HG03521 (cell line): ENCODE measurements at regions not wholly inside any gene's neighbourhood (a gene's known extent, or its start where the extent isn't known, plus 50 kb on each side); places are given as distances from the start of the nearest gene placed in this dataset.

Experiments used
- ATAC-seq: cut with Tn5 transposase; IDR thresholded peaks from one replicate; pipeline ENCODE4 v1.9.1; 2021; ENCODE audit warnings: mild to moderate bottlenecking, moderate library complexity; ENCODE audit not compliant: unreplicated experiment

DNA sequence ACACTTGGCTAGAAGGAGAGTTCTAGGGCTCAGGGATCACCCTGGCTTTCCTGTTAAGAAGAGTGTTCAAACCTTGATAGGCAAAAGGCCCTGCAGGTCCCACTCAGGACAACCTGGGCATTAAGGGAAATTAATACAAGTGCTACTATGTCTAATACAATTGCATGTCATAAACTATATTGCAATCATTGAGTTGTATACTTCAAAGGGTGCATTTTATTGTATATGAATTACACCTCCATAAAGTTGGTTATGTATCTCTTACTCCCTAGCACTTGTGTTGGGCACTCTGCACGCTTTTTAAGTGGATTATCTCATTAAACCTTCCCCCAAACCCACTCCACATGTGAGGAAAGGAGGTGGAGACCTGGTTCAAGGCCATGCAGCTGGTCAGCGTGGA lies 172.1 kb upstream of the GLI2 start:
- no peak for ATAC-seq

DNA sequence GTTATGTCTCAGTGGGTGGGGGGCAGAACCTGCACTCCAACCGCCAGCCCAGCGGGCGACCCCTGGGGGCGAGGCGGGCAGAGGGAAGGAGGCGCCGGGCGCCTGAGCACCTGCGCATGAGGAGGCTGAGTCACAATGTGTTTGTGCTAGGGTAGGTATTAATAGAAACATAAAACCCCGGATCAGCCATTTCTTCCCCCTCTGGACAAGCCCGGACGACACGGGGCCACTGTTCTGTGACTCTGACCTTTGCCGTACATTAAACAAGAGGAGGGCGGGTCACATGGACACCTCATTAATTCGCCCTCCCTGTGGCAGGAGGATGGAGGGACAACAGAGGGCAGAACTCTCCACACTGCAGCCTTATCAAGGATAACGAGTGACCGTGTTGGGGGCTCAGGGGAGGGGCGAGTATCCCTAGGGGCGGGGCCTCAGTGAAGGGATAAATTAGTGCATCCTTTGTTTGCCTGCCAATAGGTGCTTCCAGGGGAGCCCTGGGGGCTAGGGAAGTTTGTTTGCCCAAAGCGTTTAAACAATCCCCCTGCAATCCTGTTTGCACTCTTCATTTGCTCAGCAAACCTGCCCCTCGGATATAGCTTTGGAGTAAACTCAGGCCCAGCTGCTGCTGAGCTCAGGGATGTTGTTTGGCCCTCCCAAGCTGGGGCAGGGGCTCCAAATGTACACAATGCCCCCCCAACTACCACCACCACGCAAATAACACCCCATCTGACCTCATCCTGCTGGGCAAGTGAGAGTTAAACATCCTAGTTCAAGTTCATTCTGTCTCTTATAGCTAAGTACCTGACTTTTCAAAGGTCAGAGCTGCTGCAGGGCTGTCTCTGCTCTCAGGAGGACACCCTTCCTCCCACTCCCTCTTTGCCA lies 171.2 kb upstream of the GLI2 start:
- no peak for ATAC-seq

DNA sequence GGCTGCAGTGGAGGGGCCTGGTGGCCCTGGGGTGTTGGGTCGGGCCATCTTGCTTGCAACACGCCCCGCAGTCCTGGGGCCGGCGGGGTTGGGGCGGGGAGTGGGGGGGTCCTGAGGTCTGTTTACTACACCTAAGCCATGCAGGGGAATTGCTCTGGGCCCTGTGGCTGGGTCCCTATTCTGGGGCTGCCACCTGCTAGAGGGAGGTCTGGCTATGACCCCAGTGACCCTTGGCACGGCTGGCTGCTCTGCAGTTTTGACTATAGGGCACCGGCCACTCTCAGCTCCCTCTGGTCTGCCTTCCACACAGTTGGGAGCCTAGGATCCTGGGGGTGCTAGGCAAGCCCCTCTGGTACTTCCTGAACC lies 170.6 kb upstream of the GLI2 start:
- ATAC-seq = no peak

DNA sequence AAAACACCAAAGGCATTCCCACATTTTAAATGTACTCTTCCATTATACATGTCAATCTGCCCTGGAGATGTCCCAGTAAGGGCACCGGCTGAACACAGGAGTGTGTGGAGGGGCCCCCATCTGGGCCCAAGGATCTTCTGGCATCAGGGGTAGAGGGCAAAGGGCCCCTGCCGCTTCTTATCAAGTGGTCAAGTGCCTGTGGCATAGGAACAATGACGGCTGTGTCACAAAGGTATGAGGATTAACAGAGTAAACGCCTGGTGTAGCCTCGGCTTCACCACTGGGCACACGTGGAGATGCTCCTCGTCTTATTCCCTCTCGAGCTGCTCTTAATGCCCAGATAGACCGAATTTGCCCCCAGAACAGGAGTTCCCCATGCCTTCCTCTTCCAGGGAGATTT lies 169.7 kb upstream of the GLI2 start:
- ATAC-seq = no peak

DNA sequence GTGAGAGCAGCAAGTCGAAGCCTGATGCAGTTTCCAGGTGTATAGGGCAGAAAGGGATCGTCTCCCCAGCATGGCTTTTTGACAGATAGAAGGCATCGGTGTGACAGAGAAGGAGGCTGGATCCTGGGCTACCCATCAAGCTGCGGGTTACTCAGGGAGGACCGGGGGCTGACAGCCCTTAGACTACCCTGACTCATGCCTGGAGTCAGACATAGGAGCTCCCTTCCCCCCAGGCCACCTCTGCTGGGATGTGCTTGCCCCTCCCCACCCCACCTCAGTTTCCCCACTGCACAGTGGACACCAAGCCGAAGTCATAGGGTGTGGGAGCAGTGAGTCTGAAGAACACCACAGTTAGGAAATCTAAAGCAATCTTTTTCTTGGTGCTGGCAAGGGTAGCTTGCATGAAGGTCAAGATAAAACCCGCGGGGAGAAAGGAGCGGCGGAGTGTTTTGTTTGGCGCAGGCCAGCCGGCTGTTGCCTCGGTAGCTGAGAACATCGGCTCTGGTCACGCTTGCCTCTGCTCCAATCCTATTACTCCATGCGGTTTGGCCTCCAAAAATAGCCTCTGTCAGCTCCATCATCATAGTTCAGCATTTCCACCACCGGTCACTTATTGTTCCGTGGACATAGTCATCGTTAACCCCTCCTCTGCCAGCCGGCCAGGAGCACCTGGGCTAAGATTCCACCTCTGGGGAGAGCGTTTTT lies 169.2 kb upstream of the GLI2 start:
- ATAC-seq = no peak

DNA sequence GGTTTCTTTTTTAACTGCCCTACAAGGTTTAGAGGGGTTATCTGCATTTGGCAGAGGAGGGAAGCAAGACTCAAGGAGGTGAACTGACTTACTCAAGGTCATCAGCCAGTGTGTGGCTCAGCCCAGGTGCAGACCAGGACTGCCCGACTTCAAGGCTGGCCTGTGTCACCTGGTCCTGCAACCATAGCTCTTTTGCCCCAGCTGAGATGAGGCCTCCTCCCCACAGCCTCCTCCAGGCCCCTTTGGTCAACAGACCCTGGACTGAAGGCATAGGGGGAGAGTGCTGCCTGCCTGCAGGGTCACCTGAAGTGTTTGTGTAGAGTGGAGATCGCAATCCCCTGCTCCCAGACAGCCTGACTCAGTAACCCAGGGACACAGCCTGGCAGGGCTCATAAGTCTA lies 168.5 kb upstream of the GLI2 start:
- ATAC-seq = no peak

DNA sequence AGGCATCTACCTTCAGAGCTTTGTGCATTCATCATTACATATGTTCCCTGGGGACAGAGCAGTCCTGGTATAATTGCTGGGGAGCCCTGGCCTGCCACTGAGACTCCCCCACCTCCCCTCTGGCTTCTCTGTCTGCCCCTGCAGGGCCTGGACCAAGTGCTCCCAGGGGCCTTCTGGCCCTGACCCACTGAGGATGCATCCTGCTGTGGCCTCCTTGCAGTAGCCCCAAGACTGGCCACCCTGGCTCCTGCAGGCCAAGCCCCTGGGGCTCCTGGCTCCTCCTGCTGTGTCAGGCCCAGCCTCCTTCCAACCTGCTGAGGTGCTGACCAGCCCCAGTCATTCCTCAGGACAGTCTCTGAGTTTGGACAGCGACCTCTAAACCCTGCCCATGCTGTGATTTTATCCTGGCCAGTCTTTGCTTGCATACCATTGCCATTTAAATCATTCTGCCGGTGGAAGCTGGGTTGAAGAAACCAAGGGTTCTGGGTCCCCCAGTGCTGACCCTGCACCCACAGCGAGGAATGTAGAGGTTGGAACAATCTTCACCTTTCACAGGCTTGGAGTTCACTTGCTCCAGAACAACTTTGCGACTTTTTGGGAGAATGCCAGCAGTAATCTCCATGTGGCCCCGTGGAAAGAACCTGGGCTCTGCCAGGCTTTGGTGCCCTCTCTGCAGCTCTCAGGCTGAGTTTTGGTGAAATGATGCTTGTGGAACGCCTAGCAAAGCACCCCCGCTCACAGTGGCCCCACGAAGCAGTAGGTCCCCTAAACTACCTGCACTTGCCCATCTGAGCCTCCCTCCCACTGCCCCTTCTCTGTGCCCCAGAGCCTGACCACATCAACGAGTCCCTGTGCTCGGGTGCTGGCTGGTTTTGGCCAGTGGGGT lies 167.3 kb upstream of the GLI2 start:
- ATAC-seq = no peak

DNA sequence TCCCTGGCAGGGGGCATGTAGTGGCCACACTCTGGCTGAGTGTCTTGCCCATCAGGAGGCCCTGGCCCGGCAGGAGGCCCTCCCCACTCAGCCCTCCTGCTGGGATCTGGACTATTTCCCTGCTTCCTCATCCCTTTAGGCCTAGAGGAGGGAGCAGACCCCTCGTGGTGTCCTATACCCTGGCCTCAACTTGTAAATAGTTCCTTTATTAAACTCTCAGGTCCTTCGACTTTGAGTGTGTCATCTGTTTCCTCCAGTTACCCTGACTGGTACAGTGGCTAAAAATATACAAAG lies 166.7 kb upstream of the GLI2 start:
- no peak for ATAC-seq

DNA sequence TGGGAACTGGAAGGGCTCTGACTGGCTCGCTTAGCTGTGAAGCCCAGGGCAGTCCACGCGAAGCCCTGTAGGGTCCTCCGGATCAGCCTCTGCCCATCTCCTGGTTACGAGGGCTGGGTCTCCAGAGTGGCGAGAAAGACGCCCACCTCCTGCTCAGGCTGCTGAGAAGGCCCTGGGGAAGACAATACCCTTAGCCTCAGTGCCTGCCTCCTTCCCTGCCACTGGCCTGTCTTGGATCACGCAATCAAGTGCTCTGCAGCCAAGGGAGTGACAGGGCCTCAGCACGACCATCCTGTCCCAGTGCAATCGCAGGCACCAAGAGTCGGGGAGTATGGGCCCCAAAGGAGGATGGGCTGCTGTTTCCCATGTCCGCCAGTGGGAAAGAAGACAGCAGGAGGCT lies 165.7 kb upstream of the GLI2 start:
- ATAC-seq = no peak

DNA sequence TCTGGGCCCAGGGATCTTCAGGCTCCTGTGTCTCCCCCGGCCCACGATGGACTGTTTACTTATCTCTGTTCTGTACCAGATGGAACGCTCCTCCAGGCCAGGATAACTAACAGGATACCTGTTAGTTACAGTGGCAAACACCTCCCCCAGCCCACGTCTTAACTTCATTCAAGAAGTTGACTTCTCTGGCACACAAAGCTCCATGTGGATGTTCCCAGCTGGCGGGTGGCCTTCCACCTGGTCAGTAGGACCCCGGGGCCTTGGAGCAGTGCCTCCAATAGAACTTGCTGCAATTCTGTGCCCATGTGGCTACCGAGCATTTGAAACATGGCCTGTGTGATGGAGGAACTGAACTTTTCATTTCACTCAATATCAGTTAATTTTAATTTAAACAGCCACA lies 165.1 kb upstream of the GLI2 start:
- no peak for ATAC-seq

DNA sequence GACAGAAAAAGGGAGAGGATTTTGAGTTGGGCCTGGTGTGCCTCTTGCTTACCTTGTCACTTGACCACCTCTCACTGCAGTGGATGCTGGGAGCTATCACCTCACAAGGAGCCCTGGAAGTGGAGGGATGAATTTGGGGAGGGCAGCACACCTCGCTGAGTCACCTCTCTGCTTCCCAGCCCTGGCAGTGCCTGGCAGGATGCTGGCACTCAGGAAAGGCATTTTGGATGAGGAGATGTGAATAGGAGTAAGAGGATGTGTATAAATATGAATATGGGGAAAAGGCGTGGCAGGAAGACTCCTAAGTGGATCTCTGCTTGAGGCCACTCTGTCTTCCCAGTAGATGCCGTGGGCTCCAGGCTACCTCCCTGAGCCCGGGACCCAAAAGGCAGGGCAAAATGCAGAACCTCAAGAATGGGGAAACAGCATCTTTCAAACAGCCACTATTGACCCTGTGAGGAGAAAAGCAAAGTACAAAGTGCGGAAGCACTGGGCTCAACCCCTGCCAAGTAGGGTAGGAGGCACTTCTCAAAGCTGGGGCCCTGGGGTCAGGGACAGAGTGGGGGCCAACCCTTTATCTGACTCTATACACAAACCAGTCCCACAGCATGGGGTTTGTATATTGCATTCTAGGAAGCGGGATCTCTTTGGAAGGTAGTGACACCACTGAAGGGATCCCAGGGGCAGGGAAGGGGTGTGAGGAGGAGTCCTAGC lies 164.5 kb upstream of the GLI2 start:
- ATAC-seq = no peak

DNA sequence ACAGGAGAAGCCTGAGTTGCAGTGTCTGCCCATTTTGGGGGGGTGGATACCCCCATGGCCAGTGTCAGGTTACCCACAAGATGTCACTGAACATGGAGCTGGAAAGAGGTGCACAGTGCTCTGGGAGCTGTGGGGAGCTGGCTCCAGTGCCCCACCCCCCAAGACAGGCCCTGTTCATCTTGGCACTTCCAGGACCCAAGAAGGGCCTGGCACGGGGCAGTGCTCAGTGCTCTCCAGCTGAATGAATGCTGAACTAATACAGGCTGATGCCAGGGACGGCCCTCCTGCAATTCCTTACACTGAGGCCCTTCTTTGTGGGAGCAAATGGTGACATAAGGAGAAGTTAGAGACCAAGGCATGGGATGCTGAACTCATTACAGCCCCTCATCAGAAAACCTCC lies 163.4 kb upstream of the GLI2 start:
- ATAC-seq = no peak

DNA sequence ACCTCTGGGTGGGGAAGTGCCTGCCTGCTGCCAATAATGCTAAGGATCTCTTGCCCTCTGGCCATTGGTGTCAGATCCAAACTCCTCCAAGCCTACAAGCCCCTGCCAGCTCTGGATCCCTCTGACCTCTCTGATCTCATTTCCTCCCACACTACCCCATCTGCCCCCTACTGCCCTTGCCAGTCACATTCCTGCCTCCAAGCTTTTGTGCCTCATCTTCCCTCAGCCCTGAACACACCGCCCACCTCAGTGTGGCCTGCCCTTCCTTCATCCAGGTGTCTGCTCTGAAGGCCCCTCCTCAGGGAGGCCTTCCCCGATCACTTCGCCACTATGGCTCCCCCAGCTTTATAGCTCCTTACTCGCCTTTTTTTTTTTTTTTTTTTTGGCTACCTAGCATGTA lies 161.0 kb upstream of the GLI2 start:
- ATAC-seq = no peak

DNA sequence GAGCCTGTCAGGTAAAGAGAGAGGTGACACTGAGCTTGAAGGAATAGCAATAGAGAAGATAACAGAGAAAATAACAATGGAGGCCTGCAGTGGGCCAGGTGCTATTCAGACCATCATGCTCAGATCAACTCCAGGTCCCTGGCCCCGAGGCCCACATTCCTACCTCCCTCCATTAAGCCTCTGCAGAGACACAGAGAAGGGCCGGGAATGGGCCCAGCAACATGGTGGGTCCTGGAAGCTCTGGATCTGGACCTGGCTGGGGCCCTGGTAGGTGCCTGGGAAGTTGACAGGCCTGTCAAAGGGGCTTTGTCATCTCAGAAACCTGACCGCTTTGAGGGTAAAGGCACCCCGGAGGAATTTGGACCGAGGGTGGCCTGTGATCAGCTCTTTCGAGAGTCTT lies 159.7 kb upstream of the GLI2 start:
- no peak for ATAC-seq

DNA sequence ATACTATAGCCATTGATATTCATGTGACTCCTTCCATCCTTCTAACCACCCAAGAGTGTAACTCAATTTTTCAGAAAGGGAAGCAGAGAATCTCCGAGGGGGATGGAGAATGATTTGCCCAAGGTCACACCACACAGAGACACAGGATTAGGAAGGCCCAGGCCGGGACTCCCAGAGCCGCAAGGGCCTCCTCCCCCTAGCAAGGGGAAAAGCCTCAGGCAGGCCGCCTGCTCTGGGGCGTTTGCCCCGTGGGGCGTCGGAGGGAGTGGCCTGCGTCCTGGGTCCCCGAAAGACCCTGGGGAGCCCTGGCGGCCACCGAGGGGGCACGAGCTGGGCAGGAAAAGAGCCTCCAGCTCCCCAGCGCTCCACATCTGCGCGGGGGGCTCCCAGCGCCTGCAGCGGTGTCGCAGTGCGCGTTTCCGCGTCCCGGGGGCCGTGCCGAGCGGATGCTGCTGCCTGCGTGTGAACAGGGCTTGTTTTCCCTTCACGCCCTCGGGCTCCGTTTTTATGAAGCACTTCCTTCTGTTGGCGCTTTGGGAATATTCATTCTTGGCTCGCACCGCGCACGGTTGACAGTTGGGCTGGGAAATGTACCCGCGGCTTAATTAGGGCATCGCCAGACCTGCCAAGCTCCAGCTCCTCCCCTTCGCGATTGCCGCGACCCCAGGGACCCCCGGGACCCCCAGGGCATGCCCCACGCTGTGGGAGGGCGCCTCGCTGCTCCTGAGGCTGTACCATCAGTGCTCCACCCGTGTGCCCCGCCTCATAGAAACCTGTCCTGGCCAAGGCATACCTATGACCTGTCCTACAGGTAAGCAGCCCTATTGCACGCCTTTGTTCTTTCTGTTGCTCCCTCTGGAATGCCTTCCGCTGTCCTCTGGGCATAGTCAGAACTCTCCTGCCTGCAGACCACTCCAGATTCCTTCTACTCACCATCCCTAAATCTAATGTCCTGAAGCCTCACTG lies 158.9 kb upstream of the GLI2 start:
- ATAC-seq = no peak

DNA sequence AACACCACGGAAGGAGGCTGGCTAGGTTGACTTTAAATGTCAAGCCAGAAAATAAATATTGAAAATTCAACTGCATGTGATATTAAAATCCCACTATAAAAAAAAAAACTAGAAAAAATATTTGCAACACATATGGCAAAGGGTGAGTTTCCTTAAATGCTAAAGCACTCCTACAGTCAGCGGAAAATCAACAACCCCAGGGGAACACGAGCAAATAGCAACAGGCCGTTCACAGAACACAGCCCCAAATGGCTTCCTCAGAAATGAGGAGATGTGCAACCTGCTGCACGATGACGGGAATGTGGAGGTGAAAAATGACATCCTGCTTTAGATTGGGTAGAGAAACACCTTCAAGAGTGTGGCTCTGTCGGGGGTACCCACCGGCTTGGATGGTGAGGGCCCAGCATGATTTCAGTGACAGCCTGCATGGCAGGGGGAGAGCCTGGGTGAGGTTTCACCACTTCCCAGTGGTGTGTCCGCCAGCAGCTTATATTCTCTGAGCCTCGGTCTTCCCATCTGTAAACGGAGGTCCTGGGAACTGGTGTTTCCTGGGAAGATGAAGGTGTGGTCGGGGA lies 157.9 kb upstream of the GLI2 start:
- ATAC-seq = no peak

DNA sequence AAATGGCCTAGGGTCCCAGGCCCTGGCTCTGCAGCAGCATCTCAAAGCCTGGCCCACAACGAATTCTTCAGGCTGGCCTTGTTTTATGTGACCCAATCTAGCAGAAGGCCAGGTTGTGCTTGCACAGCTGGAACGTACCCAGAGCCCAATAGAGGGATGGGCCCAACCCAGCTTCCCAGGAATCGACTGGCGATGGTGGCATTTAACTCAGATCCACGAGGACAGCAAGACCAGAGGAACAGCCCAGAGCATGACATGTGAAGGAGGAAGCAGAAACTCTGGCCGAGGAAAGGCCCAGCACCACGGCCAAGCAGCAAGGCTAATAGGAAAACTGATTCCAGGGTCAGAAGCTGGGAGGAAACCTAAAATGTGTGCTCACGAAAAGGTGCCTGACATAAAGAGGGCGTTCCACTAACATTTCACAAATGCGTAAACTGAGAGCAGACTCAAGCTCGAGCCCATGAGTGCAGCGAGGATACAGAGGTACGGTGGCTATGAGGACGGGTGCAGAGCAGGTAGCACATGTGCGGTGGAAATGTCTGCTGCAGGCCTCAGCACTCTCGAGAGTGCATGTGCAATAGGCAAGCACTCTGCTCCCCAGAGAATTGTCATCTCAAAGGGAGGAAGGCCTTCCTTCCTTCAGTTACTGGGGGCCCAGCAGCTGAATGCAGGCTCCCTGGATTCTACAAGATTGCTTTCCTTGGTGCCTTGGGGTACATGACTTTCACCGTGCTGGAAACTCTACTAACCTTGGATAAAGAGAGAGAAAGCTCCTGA lies 156.9 kb upstream of the GLI2 start:
- no peak for ATAC-seq

DNA sequence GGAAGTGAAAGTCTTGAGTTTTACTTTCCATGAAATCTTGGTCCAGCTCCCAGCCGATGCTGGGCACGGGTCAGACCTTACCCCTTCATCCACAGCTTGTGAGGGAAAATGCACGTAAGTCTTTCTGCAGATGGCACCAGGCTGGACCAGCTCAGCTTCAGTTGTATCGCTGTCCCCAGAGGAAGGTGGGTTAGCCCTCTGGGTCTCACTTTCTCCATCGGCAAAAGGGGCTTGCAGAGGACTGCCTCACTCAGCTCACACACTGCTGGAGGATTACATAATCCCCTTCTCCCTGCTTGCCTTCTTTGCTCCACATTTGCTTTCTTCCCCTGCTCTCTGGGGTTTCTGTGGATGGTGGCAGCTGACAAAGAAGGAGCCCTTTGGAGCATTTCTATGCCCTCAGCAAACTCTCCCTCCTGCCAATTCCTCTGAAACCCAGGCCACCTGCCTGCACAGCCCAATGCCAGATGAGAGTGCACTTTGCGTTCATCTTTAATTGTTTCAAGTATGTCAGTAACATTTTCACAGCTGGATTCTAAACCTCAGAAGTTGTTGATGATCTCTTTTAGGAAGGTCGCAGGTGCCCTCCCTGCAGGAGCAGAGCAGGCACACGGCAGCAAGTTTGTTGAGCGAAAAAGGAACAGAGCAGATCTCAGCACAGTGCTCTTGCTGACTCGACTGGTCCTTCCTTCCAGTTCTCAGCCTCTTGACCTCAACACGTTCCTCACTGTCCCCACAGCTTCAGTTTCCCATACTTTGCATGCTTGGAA lies 155.6 kb upstream of the GLI2 start:
- ATAC-seq = no peak
